ENCODE measurements at regions not wholly inside any gene's neighbourhood (a gene's known extent, or its start where the extent isn't known, plus 50 kb on each side); places are given as distances from the start of the nearest gene placed in this dataset.

GRCh38 chr5:61775901-61776300 is 443.8 kb downstream of the ZSWIM6 start:
- DNase-seq (ENCODE audit: low spot score) = no peak
- intact Hi-C loops (cut with micrococcal nuclease) = no loop called here
- Mint-ChIP-seq H3K9me3 (no peaks in the 10 kb centered on the region), H3K36me3 (ENCODE audit: low read depth) (no peaks in the 10 kb centered on the region), H3K4me1 (ENCODE audit: low read depth) (no peaks in the 10 kb centered on the region), H3K4me3 (ENCODE audit: low read depth) (no peak overlapping the region), H3K27me3 (ENCODE audit: low read depth) (peaks cover 5% of the 10 kb centered on the region), H3K27ac (no peak overlapping the region)

- intact Hi-C loops (cut with micrococcal nuclease) = no loop called here
- no peak for DNase-seq (ENCODE audit: low spot score)
- Mint-ChIP-seq H3K4me3 (ENCODE audit: low read depth) (no peak overlapping the region), H3K9me3 (no peaks in the 10 kb centered on the region), H3K27me3 (ENCODE audit: low read depth) (peaks cover 5% of the 10 kb centered on the region), H3K36me3 (ENCODE audit: low read depth) (no peaks in the 10 kb centered on the region), H3K4me1 (ENCODE audit: low read depth) (no peaks in the 10 kb centered on the region), H3K27ac (no peak overlapping the region)
Observed at GRCh38 chr5:61777292-61777691, 445.2 kb downstream of the ZSWIM6 start.

GRCh38 chr5:61779743-61780142 is 447.7 kb downstream of the ZSWIM6 start:
- no peak overlapping the region for H3K27ac Mint-ChIP-seq

GRCh38 chr5:61783481-61783880 is 451.4 kb downstream of the ZSWIM6 start:
- Mint-ChIP-seq H3K27ac (no peak overlapping the region), H3K4me1 (ENCODE audit: low read depth) (no peaks in the 10 kb centered on the region), H3K9me3 (no peaks in the 10 kb centered on the region), H3K4me3 (ENCODE audit: low read depth) (no peak overlapping the region), H3K36me3 (ENCODE audit: low read depth) (no peaks in the 10 kb centered on the region), H3K27me3 (ENCODE audit: low read depth) (peaks cover 5% of the 10 kb centered on the region)
- intact Hi-C loops (cut with micrococcal nuclease) = no loop called here
- DNase-seq (ENCODE audit: low spot score) = no peak

More at GRCh38 chr5:61779743-61780142, 447.7 kb downstream of the ZSWIM6 start:
- Mint-ChIP-seq H3K9me3 (no peaks in the 10 kb centered on the region), H3K27me3 (ENCODE audit: low read depth) (peaks cover 5% of the 10 kb centered on the region), H3K36me3 (ENCODE audit: low read depth) (no peaks in the 10 kb centered on the region), H3K4me1 (ENCODE audit: low read depth) (no peaks in the 10 kb centered on the region), H3K4me3 (ENCODE audit: low read depth) (no peak overlapping the region)
- DNase-seq (ENCODE audit: low spot score) = no peak
- intact Hi-C loops (cut with micrococcal nuclease) = no loop called here

- DNase-seq (ENCODE audit: low spot score) = no peak
- H3K27ac Mint-ChIP-seq = no peak overlapping the region
- no peaks in the 10 kb centered on the region for H3K36me3 Mint-ChIP-seq (ENCODE audit: low read depth)
- H3K4me1 Mint-ChIP-seq (ENCODE audit: low read depth) = no peaks in the 10 kb centered on the region
- H3K27me3 Mint-ChIP-seq (ENCODE audit: low read depth) = peaks cover 3% of the 10 kb centered on the region
- intact Hi-C loops (cut with micrococcal nuclease) = no loop called here
- no peak overlapping the region for H3K4me3 Mint-ChIP-seq (ENCODE audit: low read depth)
- H3K9me3 Mint-ChIP-seq = no peaks in the 10 kb centered on the region
Observed at GRCh38 chr5:61784341-61784740, 452.3 kb downstream of the ZSWIM6 start.

GRCh38 chr5:61788548-61788947 is 456.5 kb downstream of the ZSWIM6 start:
- intact Hi-C loops (cut with micrococcal nuclease) = no loop called here
- Mint-ChIP-seq H3K9me3 (no peaks in the 10 kb centered on the region), H3K27me3 (ENCODE audit: low read depth) (no peaks in the 10 kb centered on the region), H3K36me3 (ENCODE audit: low read depth) (no peaks in the 10 kb centered on the region), H3K4me3 (ENCODE audit: low read depth) (no peak overlapping the region), H3K27ac (no peak overlapping the region), H3K4me1 (ENCODE audit: low read depth) (no peaks in the 10 kb centered on the region)
- no peak for DNase-seq (ENCODE audit: low spot score)

- Mint-ChIP-seq H3K27me3 (ENCODE audit: low read depth) (no peaks in the 10 kb centered on the region), H3K4me3 (ENCODE audit: low read depth) (no peak overlapping the region), H3K36me3 (ENCODE audit: low read depth) (no peaks in the 10 kb centered on the region), H3K4me1 (ENCODE audit: low read depth) (no peaks in the 10 kb centered on the region), H3K9me3 (no peaks in the 10 kb centered on the region), H3K27ac (no peak overlapping the region)
- intact Hi-C loops (cut with micrococcal nuclease) = no loop called here
- DNase-seq (ENCODE audit: low spot score) = no peak
Observed at GRCh38 chr5:61790007-61790406, 457.9 kb downstream of the ZSWIM6 start.

GRCh38 chr5:61790678-61791077 is 458.6 kb downstream of the ZSWIM6 start:
- no peak for DNase-seq (ENCODE audit: low spot score)
- no peaks in the 10 kb centered on the region for H3K36me3 Mint-ChIP-seq (ENCODE audit: low read depth)
- H3K27ac Mint-ChIP-seq = no peak overlapping the region
- H3K4me3 Mint-ChIP-seq (ENCODE audit: low read depth) = no peak overlapping the region
- intact Hi-C loops (cut with micrococcal nuclease) = no loop called here
- no peaks in the 10 kb centered on the region for H3K27me3 Mint-ChIP-seq (ENCODE audit: low read depth)
- no peaks in the 10 kb centered on the region for H3K4me1 Mint-ChIP-seq (ENCODE audit: low read depth)
- no peaks in the 10 kb centered on the region for H3K9me3 Mint-ChIP-seq

- intact Hi-C loops (cut with micrococcal nuclease) = no loop called here
- Mint-ChIP-seq H3K4me3 (ENCODE audit: low read depth) (no peak overlapping the region), H3K27ac (no peak overlapping the region), H3K36me3 (ENCODE audit: low read depth) (no peaks in the 10 kb centered on the region), H3K27me3 (ENCODE audit: low read depth) (peaks cover 2% of the 10 kb centered on the region), H3K4me1 (ENCODE audit: low read depth) (no peaks in the 10 kb centered on the region), H3K9me3 (no peaks in the 10 kb centered on the region)
- no peak for DNase-seq (ENCODE audit: low spot score)
Observed at GRCh38 chr5:61796773-61797172, 464.7 kb downstream of the ZSWIM6 start.

GRCh38 chr5:61800450-61800849 is 468.4 kb downstream of the ZSWIM6 start:
- H3K4me1 Mint-ChIP-seq (ENCODE audit: low read depth) = no peaks in the 10 kb centered on the region
- DNase-seq (ENCODE audit: low spot score) = no peak
- H3K27me3 Mint-ChIP-seq (ENCODE audit: low read depth) = peaks cover 2% of the 10 kb centered on the region
- intact Hi-C loops (cut with micrococcal nuclease) = no loop called here
- H3K27ac Mint-ChIP-seq = no peak overlapping the region
- H3K36me3 Mint-ChIP-seq (ENCODE audit: low read depth) = no peaks in the 10 kb centered on the region
- H3K9me3 Mint-ChIP-seq = no peaks in the 10 kb centered on the region
- H3K4me3 Mint-ChIP-seq (ENCODE audit: low read depth) = no peak overlapping the region

GRCh38 chr5:61801174-61801573 is 469.1 kb downstream of the ZSWIM6 start:
- no peak overlapping the region for H3K27ac Mint-ChIP-seq
- peaks cover 2% of the 10 kb centered on the region for H3K27me3 Mint-ChIP-seq (ENCODE audit: low read depth)
- no peaks in the 10 kb centered on the region for H3K4me1 Mint-ChIP-seq (ENCODE audit: low read depth)
- intact Hi-C loops (cut with micrococcal nuclease) = no loop called here
- H3K4me3 Mint-ChIP-seq (ENCODE audit: low read depth) = no peak overlapping the region
- H3K9me3 Mint-ChIP-seq = no peaks in the 10 kb centered on the region
- no peaks in the 10 kb centered on the region for H3K36me3 Mint-ChIP-seq (ENCODE audit: low read depth)
- DNase-seq (ENCODE audit: low spot score) = no peak

GRCh38 chr5:61802456-61802855 is 470.4 kb downstream of the ZSWIM6 start:
- no peak for DNase-seq (ENCODE audit: low spot score)
- no peaks in the 10 kb centered on the region for H3K9me3 Mint-ChIP-seq
- H3K4me1 Mint-ChIP-seq (ENCODE audit: low read depth) = no peaks in the 10 kb centered on the region
- H3K4me3 Mint-ChIP-seq (ENCODE audit: low read depth) = no peak overlapping the region
- no peaks in the 10 kb centered on the region for H3K36me3 Mint-ChIP-seq (ENCODE audit: low read depth)
- H3K27ac Mint-ChIP-seq = no peak overlapping the region
- intact Hi-C loops (cut with micrococcal nuclease) = no loop called here
- H3K27me3 Mint-ChIP-seq (ENCODE audit: low read depth) = no peaks in the 10 kb centered on the region

- no peak for DNase-seq (ENCODE audit: low spot score)
- Mint-ChIP-seq H3K36me3 (ENCODE audit: low read depth) (no peaks in the 10 kb centered on the region), H3K4me3 (ENCODE audit: low read depth) (no peak overlapping the region), H3K27ac (no peak overlapping the region), H3K27me3 (ENCODE audit: low read depth) (no peaks in the 10 kb centered on the region), H3K4me1 (ENCODE audit: low read depth) (no peaks in the 10 kb centered on the region), H3K9me3 (no peaks in the 10 kb centered on the region)
- intact Hi-C loops (cut with micrococcal nuclease) = no loop called here
Observed at GRCh38 chr5:61805101-61805500, 473.0 kb downstream of the ZSWIM6 start.

GRCh38 chr5:61806491-61807020 is 474.5 kb downstream of the ZSWIM6 start:
- Mint-ChIP-seq H3K36me3 (ENCODE audit: low read depth) (no peaks in the 10 kb centered on the region), H3K27me3 (ENCODE audit: low read depth) (no peaks in the 10 kb centered on the region), H3K4me3 (ENCODE audit: low read depth) (no peak overlapping the region), H3K9me3 (no peaks in the 10 kb centered on the region), H3K27ac (no peak overlapping the region), H3K4me1 (ENCODE audit: low read depth) (no peaks in the 10 kb centered on the region)
- no peak for DNase-seq (ENCODE audit: low spot score)
- intact Hi-C loops (cut with micrococcal nuclease) = no loop called here

All from activated T-helper 2 cell treated with anti-CD3 and anti-CD28 coated beads, Interferon-gamma antibody, Interleukin-2, Interleukin-4, amounts not matched to agents 10 μg/mL and 5 μg/mL and 100 μg/mL, durations not matched to agents 14 hours and 24 hours and 36 hours (primary cell).